HL-60 (cell line): ENCODE measurements at regions not wholly inside any gene's neighbourhood (a gene's known extent, or its start where the extent isn't known, plus 50 kb on each side); places are given as distances from the start of the nearest gene placed in this dataset.

ENCODE experiments used
- DNase-seq, 2 experiments: peaks; one replicate each; pipeline ENCODE4 v3.0.0-alpha.2; 2010 to 2020; ENCODE audit warnings: low read depth in 1 of 2, low spot score in 1 of 2
- H3K27ac ChIP-seq: fragments of 250-450 bp; sonication (Bioruptor Pico); replicated peaks from 2 replicates; pipeline ENCODE4 v1.5.1; 2020; ENCODE audit warnings: mild to moderate bottlenecking, moderate library complexity
- H3K27me3 ChIP-seq: fragments of 250-450 bp; sonication (Bioruptor Pico); 2 replicates; pipeline ENCODE4 v1.5.1; 2021; ENCODE audit warnings: mild to moderate bottlenecking, moderate library complexity; ENCODE audit not compliant: insufficient read depth, poor library complexity, severe bottlenecking
- H3K4me3 ChIP-seq: replicated peaks from 2 replicates; pipeline ENCODE4 v1.5.1; 2011; ENCODE audit warnings: mild to moderate bottlenecking, control low read depth, low read length; ENCODE audit not compliant: insufficient read depth
- CTCF ChIP-seq: IDR thresholded peaks from one replicate; pipeline ENCODE4 v1.5.1; 2011; ENCODE audit warnings: low read length, control low read depth, inconsistent platforms; ENCODE audit not compliant: insufficient read depth
- GABPA ChIP-seq: IDR thresholded peaks from 2 replicates; pipeline ENCODE4 v1.6.1; 2012; ENCODE audit warnings: low read depth
- POLR2AphosphoS5 ChIP-seq: IDR thresholded peaks from 2 replicates; pipeline ENCODE4 v1.6.1; 2012; ENCODE audit warnings: low read depth
- REST ChIP-seq: IDR thresholded peaks from 2 replicates; pipeline ENCODE4 v1.6.1; 2012; ENCODE audit warnings: low read depth; ENCODE audit not compliant: insufficient replicate concordance
- SPI1 ChIP-seq: IDR thresholded peaks from 2 replicates; pipeline ENCODE4 v1.6.1; 2012; ENCODE audit warnings: low read depth, mild to moderate bottlenecking, borderline replicate concordance

GRCh38 chr2:8224347-8225190 lies 457.3 kb upstream of the ID2 start:
- DNase-seq = no peak
- Histone ChIP-seq H3K4me3 (no peak overlapping the region), H3K27ac (no peak overlapping the region), H3K27me3 (no peaks in the 10 kb centered on the region)
- TF ChIP-seq SPI1 (no peak), REST (no peak), POLR2AphosphoS5 (no peak), CTCF (no peak), GABPA (no peak)

- no peak overlapping the region for H3K4me3 ChIP-seq
- H3K27ac ChIP-seq = no peak overlapping the region
- TF ChIP-seq CTCF (no peak), POLR2AphosphoS5 (no peak), SPI1 (no peak), REST (no peak), GABPA (no peak)
Measured at GRCh38 chr2:8225266-8225665, 456.6 kb upstream of the ID2 start.

GRCh38 chr2:8225798-8226197 lies 456.1 kb upstream of the ID2 start:
- Histone ChIP-seq H3K4me3 (no peak overlapping the region), H3K27me3 (no peaks in the 10 kb centered on the region), H3K27ac (no peak overlapping the region)
- TF ChIP-seq CTCF = no peak
- DNase-seq = no peak

More at GRCh38 chr2:8225266-8225665, 456.6 kb upstream of the ID2 start:
- H3K27me3 ChIP-seq = no peaks in the 10 kb centered on the region
- DNase-seq = no peak

GRCh38 chr2:8229546-8229986 lies 452.3 kb upstream of the ID2 start:
- peak overlapping the region; percentile 75 for H3K27ac ChIP-seq

More at GRCh38 chr2:8229546-8229986, 452.3 kb upstream of the ID2 start:
- Histone ChIP-seq H3K27me3 (no peaks in the 10 kb centered on the region), H3K4me3 (no peak overlapping the region)
- DNase-seq = peak; percentile 93 to 95
- TF ChIP-seq GABPA = no peak; the same call in 1 of the 2 replicates
- peak; percentile 69 for TF ChIP-seq POLR2AphosphoS5
